ENCODE measurements at regions not wholly inside any gene's neighbourhood (a gene's known extent, or its start where the extent isn't known, plus 50 kb on each side); places are given as distances from the start of the nearest gene placed in this dataset.

DNA sequence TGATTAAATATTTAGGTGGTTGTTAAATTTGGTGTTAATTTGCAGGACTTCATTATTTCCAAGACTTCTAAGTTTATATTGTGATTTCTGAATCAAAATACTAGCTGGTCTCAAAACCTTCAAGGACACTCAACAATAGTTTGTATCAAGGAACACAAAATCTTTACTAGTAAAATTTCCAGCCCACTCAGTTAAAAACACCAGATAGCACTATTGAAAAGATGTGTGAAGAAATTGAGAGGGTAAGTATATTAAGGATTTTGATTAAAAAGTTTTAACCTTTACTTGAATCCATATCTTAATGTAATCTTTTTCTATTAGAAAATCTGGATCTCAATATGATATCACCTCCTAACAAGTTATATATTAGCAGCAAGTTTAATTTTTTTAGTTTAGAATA is 89.3 kb upstream of the UGT8 start:
- TF ChIP-seq, protein P1, sequence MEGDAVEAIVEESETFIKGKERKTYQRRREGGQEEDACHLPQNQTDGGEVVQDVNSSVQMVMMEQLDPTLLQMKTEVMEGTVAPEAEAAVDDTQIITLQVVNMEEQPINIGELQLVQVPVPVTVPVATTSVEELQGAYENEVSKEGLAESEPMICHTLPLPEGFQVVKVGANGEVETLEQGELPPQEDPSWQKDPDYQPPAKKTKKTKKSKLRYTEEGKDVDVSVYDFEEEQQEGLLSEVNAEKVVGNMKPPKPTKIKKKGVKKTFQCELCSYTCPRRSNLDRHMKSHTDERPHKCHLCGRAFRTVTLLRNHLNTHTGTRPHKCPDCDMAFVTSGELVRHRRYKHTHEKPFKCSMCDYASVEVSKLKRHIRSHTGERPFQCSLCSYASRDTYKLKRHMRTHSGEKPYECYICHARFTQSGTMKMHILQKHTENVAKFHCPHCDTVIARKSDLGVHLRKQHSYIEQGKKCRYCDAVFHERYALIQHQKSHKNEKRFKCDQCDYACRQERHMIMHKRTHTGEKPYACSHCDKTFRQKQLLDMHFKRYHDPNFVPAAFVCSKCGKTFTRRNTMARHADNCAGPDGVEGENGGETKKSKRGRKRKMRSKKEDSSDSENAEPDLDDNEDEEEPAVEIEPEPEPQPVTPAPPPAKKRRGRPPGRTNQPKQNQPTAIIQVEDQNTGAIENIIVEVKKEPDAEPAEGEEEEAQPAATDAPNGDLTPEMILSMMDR (IDR thresholded peaks at IDR 0.05), result no peak
- TF ChIP-seq POLR2A (IDR thresholded peaks at IDR 0.05), result no peak

Data from testis (tissue), 2 donors.